GM10847 (cell line): ENCODE measurements at regions not wholly inside any gene's neighbourhood (a gene's known extent, or its start where the extent isn't known, plus 50 kb on each side); places are given as distances from the start of the nearest gene placed in this dataset.

Experiments used
- POLR2A ChIP-seq: IDR thresholded peaks from 2 replicates; pipeline ENCODE4 v1.6.1; 2011; ENCODE audit not compliant: insufficient read length; ENCODE audit errors: extremely low read depth

- no peak for TF ChIP-seq POLR2A
Observed at GRCh38 chr20:1720845-1721475, 63.4 kb upstream of the SIRPG start.

GRCh38 chr20:1720226-1720625, 62.6 kb upstream of the SIRPG start:
- TF ChIP-seq POLR2A: no peak

- TF ChIP-seq POLR2A: no peak
Observed at GRCh38 chr20:1718604-1719384, 61.2 kb upstream of the SIRPG start.

GRCh38 chr20:1712634-1713624, 55.4 kb upstream of the SIRPG start:
- TF ChIP-seq POLR2A: no peak

DNA sequence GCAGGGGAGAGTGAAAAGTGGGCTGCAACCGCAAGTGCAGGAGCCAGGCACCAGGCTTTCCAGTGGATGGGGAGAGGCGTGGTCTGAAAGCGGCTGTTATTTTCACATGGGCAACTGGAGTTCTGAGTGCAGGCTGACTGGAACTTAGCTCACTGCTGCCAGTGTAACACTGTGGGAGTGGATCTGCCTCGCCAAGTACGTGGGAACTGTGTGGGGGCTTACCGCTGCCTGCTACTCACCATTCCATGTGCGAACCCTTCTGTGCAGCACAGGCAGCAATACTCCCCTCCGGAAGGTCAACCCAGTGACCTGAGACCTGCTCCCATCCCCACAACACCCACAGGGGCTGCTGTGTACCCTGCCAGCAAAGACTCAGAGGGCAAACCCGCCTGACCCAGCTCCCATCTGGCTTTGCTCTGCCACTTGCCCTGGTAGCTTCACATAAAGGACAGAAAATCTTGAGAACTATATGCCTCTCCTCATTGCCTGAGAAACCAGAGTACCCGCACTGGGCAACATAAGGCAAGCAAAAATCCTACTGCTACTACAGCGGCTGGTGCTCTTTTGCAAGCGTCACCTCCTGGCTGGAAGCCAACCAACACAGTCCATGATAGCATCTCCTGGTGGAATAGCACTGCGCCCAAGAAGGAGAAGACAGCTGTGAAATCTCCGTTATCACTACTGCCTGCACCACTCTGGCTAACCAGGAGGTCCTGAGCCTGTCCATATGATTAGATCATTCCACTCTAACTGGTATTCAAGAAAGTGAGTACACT, 54.4 kb upstream of the SIRPG start:
- no peak for TF ChIP-seq POLR2A

GRCh38 chr20:1711266-1711665, 53.7 kb upstream of the SIRPG start:
- no peak for TF ChIP-seq POLR2A

DNA sequence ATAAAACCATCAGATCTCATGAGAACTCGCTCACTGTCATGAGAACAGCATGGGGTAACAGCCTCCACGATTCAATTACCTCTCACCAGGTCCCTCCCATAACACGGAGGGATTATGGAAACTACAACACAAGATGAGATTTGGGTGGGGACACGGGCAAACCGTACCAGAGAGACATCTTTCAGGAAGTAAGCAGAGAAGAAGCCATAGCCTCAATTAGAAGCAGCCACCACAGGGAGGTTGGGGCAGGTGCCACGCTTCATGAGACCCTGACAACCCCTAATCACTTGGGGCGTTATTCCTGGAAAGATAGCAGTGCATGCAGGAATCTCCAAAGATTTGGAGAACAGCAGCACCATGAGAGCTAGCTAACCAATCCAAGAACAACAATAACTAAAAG, 52.9 kb upstream of the SIRPG start:
- TF ChIP-seq POLR2A: no peak

GRCh38 chr20:1707588-1708449, 50.2 kb upstream of the SIRPG start:
- no peak for TF ChIP-seq POLR2A
